ENCODE measurements at regions not wholly inside any gene's neighbourhood (a gene's known extent, or its start where the extent isn't known, plus 50 kb on each side); places are given as distances from the start of the nearest gene placed in this dataset.

- TF ChIP-seq, protein P1, sequence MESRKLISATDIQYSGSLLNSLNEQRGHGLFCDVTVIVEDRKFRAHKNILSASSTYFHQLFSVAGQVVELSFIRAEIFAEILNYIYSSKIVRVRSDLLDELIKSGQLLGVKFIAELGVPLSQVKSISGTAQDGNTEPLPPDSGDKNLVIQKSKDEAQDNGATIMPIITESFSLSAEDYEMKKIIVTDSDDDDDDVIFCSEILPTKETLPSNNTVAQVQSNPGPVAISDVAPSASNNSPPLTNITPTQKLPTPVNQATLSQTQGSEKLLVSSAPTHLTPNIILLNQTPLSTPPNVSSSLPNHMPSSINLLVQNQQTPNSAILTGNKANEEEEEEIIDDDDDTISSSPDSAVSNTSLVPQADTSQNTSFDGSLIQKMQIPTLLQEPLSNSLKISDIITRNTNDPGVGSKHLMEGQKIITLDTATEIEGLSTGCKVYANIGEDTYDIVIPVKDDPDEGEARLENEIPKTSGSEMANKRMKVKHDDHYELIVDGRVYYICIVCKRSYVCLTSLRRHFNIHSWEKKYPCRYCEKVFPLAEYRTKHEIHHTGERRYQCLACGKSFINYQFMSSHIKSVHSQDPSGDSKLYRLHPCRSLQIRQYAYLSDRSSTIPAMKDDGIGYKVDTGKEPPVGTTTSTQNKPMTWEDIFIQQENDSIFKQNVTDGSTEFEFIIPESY (IDR thresholded peaks at IDR 0.05), result no peak
Observed at GRCh38 chr7:29627631-29628030, 64.0 kb downstream of the PRR15 start (continued).

DNA sequence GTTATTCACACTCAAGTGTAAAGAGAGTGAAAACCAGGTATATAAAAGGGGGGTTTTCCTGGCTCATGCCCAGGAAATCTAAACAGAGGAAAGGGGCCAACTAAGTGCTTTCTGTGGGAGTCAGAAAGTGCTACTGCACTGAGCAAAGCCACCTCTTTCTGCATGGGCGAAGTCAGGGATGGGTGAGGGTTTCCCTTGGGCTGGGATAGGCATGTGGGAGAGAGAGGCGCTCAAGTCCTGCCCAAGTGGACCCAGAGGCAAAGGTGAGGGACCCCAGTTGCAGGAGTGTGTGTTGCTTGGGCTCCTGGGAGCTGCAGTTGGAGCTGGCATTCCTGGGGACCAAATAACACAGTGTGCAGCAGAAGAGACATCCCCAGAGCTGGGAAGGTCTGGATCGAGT is 65.9 kb downstream of the PRR15 start:
- H3K9ac ChIP-seq (ENCODE audit: low read depth in 1 of 2, low read length in 2 of 2), result no peak overlapping the region
- H3K9me3 ChIP-seq (ENCODE audit: control insufficient read depth in 4 of 4, low read length in 3 of 4), result no peaks in the 10 kb centered on the region
- no peak for TF ChIP-seq JUND (IDR thresholded peaks at IDR 0.05)
- no peak for TF ChIP-seq FOXA2 (IDR thresholded peaks at IDR 0.05)
- TF ChIP-seq RAD21 (IDR thresholded peaks at IDR 0.05), result no peak
- TF ChIP-seq HNF4A (conservative IDR thresholded peaks at IDR 0.05), result no peak
- TF ChIP-seq MAX (IDR thresholded peaks at IDR 0.05), result no peak
- TF ChIP-seq TAF1 (conservative IDR thresholded peaks at IDR 0.05), result no peak
- TF ChIP-seq, protein P2, sequence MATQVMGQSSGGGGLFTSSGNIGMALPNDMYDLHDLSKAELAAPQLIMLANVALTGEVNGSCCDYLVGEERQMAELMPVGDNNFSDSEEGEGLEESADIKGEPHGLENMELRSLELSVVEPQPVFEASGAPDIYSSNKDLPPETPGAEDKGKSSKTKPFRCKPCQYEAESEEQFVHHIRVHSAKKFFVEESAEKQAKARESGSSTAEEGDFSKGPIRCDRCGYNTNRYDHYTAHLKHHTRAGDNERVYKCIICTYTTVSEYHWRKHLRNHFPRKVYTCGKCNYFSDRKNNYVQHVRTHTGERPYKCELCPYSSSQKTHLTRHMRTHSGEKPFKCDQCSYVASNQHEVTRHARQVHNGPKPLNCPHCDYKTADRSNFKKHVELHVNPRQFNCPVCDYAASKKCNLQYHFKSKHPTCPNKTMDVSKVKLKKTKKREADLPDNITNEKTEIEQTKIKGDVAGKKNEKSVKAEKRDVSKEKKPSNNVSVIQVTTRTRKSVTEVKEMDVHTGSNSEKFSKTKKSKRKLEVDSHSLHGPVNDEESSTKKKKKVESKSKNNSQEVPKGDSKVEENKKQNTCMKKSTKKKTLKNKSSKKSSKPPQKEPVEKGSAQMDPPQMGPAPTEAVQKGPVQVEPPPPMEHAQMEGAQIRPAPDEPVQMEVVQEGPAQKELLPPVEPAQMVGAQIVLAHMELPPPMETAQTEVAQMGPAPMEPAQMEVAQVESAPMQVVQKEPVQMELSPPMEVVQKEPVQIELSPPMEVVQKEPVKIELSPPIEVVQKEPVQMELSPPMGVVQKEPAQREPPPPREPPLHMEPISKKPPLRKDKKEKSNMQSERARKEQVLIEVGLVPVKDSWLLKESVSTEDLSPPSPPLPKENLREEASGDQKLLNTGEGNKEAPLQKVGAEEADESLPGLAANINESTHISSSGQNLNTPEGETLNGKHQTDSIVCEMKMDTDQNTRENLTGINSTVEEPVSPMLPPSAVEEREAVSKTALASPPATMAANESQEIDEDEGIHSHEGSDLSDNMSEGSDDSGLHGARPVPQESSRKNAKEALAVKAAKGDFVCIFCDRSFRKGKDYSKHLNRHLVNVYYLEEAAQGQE (IDR thresholded peaks at IDR 0.05), result no peak
- TF ChIP-seq, protein P1 (IDR thresholded peaks at IDR 0.05), result no peak
- TF ChIP-seq SP1 (IDR thresholded peaks at IDR 0.05), result no peak
- TF ChIP-seq EGR1 (IDR thresholded peaks at IDR 0.05; ENCODE audit: low read depth in 2 of 2), result no peak
- TF ChIP-seq YY1 (IDR thresholded peaks at IDR 0.05), result no peak
- no peak for TF ChIP-seq NR2F2 (IDR thresholded peaks at IDR 0.05)
- TF ChIP-seq HNF4G (IDR thresholded peaks at IDR 0.05), result no peak
- TF ChIP-seq FOXA1 (IDR thresholded peaks at IDR 0.05), result no peak
- no peak for TF ChIP-seq CTCF (IDR thresholded peaks at IDR 0.05; ENCODE audit: low read depth, low read length, missing input control)
- TF ChIP-seq, protein P3, sequence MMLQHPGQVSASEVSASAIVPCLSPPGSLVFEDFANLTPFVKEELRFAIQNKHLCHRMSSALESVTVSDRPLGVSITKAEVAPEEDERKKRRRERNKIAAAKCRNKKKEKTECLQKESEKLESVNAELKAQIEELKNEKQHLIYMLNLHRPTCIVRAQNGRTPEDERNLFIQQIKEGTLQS (IDR thresholded peaks at IDR 0.05), result no peak
- no peak for TF ChIP-seq GABPA (IDR thresholded peaks at IDR 0.05 in 1 of 2, conservative IDR thresholded peaks at IDR 0.05 in 1 of 2)
- no peaks in the 10 kb centered on the region for H3K4me1 ChIP-seq (ENCODE audit: control insufficient read depth in 4 of 4, insufficient read depth in 4 of 4, low read length in 3 of 4)
- H3K27me3 ChIP-seq (ENCODE audit: control insufficient read depth in 4 of 4, insufficient read depth in 4 of 4, low read length in 3 of 4), result no peaks in the 10 kb centered on the region
- no peak overlapping the region for H3K4me3 ChIP-seq (ENCODE audit: low read depth in 1 of 3, low read length in 3 of 3)
- no peak overlapping the region for H3K27ac ChIP-seq (ENCODE audit: low read depth in 1 of 2, low read length in 2 of 2)
- WGBS, result 97% methylated on average over 3 of the region's 3 CpGs
- no peaks in the 10 kb centered on the region for H3K36me3 ChIP-seq (ENCODE audit: control insufficient read depth in 4 of 4, insufficient read depth in 3 of 4, low read depth in 1 of 4, low read length in 3 of 4)
- DNase-seq (ENCODE audit: low spot score), result no peak
